Mucosa of descending colon (tissue), 3 donors: ENCODE measurements at regions not wholly inside any gene's neighbourhood (a gene's known extent, or its start where the extent isn't known, plus 50 kb on each side); places are given as distances from the start of the nearest gene placed in this dataset.

Experiments
- ATAC-seq: fragments of 200-7000 bp; cut with Tn5 transposase; one replicate; pipeline ENCODE4 v1.9.1; 2020; ENCODE audit warnings: mild to moderate bottlenecking, moderate library complexity
- DNase-seq, 3 donors: peaks; one replicate each; pipeline ENCODE4 v3.0.0-alpha.2; 2020
- H3K36me3 ChIP-seq: fragments of 200-600 bp; one replicate; pipeline ENCODE4 v1.8.0; 2021; ENCODE audit warnings: low read depth, mild to moderate bottlenecking
- H3K4me1 ChIP-seq: fragments of 200-600 bp; one replicate; pipeline ENCODE4 v1.8.0; 2021; ENCODE audit warnings: low read depth, mild to moderate bottlenecking
- H3K4me3 ChIP-seq: fragments of 200-600 bp; one replicate; pipeline ENCODE4 v1.8.0; 2021; ENCODE audit warnings: mild to moderate bottlenecking
- H3K9me3 ChIP-seq: fragments of 200-600 bp; one replicate; pipeline ENCODE4 v1.8.0; 2021; ENCODE audit warnings: mild to moderate bottlenecking
- CTCF ChIP-seq: fragments of 200-600 bp; IDR thresholded peaks from one replicate; pipeline ENCODE4 v1.8.0; 2022; ENCODE audit warnings: antibody characterized with exemption, mild to moderate bottlenecking
- intact Hi-C, 2 donors: fragments of 100-400 bp; cut with DNase I in 1 of 2; cut with micrococcal nuclease in 1 of 2; formaldehyde crosslinking; loops; one replicate each; pipeline versions ENCODE4 v1.11.0 to v1.11.1; 2022; cut with DNase I, micrococcal nuclease
- donor health status: DM: no; HTN: no; CAD: no; lungs with moderate emphysema.
- donor health status: DM: no; HTN: no; CAD: no.
- donor health status: DM: no; HTN: yes; CAD: no.

DNA sequence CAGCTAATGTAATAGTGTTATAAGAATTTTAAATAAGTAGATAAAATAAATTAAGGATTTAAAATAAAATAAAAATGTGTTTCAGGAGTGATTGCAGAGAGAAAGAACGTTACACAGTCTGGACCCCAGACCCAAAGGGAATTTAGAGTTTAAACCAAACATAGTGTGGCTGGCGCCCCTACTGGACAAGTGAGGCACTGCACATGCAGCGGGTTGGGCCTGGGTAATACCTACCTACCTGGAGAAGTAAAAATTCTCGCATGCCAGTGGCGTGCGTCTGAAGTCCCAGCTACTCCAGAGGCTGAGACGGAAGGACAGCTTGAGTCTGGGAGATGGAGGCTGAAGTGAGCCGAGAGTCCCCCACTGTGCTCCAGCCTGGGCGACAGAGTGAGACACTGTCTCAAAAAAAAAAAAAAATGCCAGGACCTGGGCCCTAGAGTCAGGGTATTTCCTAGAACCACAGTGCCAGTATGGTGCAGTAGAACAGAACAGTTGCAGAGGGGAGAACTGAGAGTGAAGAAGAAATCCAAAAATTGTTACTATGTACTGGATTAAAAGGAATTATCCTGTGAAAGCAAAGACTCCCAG is 71.4 kb upstream of the TCF21 start:
- Histone ChIP-seq H3K4me1 (no peaks in the 10 kb centered on the region), H3K4me3 (no peak overlapping the region), H3K36me3 (no peaks in the 10 kb centered on the region), H3K9me3 (no peaks in the 10 kb centered on the region)
- TF ChIP-seq CTCF, result peak; percentile 74
- intact Hi-C loops, result no loop called here
- ATAC-seq, result peak; percentile 26
- peak in 2 of 3 donors; percentile 35 to 45 for DNase-seq

GRCh38 chr6:133818320-133818719 is 70.6 kb upstream of the TCF21 start:
- no peaks in the 10 kb centered on the region for H3K36me3 ChIP-seq
- no peaks in the 10 kb centered on the region for H3K4me1 ChIP-seq
- no peaks in the 10 kb centered on the region for H3K9me3 ChIP-seq
- no peak for TF ChIP-seq CTCF
- ATAC-seq (no peak), DNase-seq (no peak)
- H3K4me3 ChIP-seq, result no peak overlapping the region
- intact Hi-C loops, result no loop called here

- H3K4me3 ChIP-seq, result no peak overlapping the region
- DNase-seq (no peak), ATAC-seq (no peak)
- no peaks in the 10 kb centered on the region for H3K9me3 ChIP-seq
- TF ChIP-seq CTCF, result no peak
- intact Hi-C loops, result no loop called here
- H3K36me3 ChIP-seq, result no peaks in the 10 kb centered on the region
- H3K4me1 ChIP-seq, result no peaks in the 10 kb centered on the region
Observed at GRCh38 chr6:133820208-133820607, 68.7 kb upstream of the TCF21 start.

GRCh38 chr6:133827766-133828165 is 61.1 kb upstream of the TCF21 start:
- no peak for TF ChIP-seq CTCF
- H3K4me1 ChIP-seq, result no peaks in the 10 kb centered on the region
- DNase-seq (no peak), ATAC-seq (no peak)
- H3K9me3 ChIP-seq, result no peaks in the 10 kb centered on the region
- intact Hi-C loops, result no loop called here
- no peak overlapping the region for H3K4me3 ChIP-seq
- no peaks in the 10 kb centered on the region for H3K36me3 ChIP-seq

DNA sequence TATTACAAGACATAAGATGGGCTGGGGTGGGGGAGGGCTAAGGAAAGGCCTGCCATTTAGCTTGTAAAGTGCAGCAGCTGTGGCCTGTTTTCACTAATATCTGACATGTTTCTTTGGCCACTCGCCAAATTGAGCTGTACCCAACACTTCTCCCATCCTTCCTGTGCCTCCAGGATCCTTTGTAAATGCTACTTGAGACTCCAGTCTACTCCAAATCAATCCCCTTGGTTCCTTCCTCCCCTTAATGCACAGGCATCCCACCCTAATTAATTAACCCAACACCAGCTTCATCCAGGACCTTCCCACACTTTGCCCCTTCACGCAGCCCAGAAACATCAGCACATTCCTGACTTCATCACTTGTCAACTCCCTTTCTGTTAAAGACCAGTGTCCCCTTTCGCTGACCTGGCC is 55.0 kb upstream of the TCF21 start:
- intact Hi-C loops, result no loop called here
- ATAC-seq (no peak), DNase-seq (peak in 1 of 3 donors; percentile 14)
- Histone ChIP-seq H3K4me3 (no peak overlapping the region), H3K4me1 (no peaks in the 10 kb centered on the region), H3K9me3 (no peaks in the 10 kb centered on the region), H3K36me3 (no peaks in the 10 kb centered on the region)
- no peak for TF ChIP-seq CTCF
